GM19238 (cell line): ENCODE measurements at regions not wholly inside any gene's neighbourhood (a gene's known extent, or its start where the extent isn't known, plus 50 kb on each side); places are given as distances from the start of the nearest gene placed in this dataset.

Experiments
- DNase-seq: peaks from one replicate; pipeline ENCODE4 v3.0.0; 2011; ENCODE audit warnings: low spot score; ENCODE audit not compliant: insufficient read length

DNA sequence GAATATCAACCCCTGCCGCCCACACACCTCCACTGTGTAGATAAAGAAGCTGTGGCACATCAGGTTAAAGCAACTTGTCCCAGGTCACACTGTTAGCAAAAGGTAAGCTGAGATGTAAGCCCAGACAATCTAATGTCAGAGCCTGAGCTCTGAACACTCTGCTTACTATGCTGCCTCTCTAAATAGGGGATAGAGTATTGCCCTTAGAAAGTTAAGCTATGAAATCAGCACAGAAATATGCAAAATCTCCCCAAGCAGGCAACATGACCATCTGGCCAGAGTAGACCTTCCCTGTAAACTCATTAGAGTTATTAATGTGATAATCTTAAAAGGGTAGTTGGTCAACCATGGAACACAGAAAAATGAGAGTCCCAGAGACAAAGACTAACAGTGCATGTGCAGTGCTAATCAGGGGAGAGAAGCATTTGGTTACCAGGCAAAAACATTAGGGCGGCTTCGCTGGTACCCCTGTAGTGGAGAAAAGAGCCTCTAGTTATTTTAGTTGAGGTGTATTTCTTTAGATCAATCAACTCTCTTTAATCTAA, 171.0 kb downstream of the BTG1 start:
- no peak for DNase-seq

DNA sequence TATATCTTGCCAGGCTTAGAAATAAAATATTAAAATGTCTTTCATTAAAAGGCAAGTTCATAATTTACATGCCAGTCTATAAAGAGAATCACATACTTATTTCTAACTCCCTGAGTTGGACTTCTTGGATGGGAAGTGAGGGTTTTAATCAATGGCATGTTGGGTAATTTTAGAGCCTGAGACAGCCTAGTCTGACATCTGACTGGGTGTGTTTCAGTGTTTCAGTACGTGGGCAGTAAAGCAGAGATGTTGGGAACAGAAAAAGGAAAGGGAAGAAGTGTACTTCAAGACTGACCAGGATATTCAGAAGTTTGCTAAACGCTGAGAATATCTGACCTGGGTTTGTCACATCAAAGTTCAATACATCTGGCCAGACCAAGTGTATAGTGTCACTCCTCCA, 171.8 kb downstream of the BTG1 start:
- no peak for DNase-seq

DNA sequence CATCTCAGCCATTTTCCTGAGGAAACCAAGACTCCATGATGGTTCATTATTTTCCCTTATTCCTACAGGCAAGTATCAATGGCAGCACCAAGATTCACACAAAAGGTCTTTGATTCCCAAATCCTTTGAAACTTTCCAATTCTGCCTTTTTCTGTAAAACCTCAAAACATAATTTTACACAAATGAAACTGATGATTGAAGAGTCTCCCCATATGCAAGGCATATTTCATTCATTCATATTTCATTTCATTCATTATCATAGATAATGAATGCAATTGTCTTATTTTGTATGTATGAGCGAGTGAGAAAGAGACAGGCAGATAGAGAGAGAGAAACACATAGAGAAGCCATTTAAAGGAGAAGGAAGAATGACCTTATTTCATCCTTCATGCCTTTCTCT, 172.8 kb downstream of the BTG1 start:
- DNase-seq: no peak

DNA sequence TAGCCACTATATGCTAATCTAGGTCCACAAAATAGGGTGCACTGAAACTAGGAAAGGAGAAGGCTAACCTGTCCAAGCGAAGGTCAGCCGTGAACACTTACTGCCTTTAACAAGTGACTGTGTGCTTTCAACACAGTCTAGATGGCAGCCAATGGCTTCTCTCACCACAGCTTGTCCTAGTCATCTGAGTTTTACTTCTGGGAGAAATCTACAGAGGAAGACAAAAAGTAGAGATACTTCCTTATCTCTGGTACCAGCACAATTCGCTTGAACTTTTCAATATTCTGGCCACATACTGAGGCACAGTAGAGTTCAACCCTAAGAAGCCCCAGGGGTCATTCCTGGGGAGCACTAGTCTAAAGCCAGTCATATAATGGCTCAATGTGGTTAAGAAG, 176.9 kb downstream of the BTG1 start:
- DNase-seq: no peak

DNA sequence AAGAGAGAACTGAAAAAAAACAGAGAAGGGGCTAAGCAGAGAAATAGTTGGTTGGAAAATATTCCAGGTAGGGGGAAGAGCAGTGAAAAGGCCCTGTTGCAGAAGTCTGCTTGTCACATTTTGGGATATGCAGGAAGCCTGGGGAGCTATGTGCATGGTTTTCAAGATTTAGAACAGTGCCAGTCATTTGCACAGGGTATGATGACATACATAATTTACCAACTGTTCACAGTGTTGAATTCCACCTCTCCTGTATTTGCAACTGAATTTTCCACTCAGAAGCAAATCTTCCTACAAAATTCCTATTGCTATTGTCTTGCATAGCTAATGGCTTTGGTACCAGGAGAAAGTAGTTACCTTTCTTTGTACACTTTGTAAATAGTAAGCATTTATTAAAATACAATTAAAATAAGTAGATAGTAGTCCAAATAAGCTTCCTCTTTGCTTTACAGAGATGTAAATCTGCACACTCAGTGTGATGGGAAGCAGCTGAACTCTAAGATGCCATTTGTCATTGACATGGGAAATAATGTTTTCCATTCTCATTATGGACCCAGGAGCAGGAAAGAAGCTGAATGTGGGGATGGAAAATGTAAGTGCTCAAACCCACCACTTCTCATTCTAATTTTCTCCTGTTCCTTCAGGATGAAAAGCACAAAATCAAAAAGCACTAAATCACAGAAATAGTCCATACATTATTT, 177.4 kb downstream of the BTG1 start:
- no peak for DNase-seq

DNA sequence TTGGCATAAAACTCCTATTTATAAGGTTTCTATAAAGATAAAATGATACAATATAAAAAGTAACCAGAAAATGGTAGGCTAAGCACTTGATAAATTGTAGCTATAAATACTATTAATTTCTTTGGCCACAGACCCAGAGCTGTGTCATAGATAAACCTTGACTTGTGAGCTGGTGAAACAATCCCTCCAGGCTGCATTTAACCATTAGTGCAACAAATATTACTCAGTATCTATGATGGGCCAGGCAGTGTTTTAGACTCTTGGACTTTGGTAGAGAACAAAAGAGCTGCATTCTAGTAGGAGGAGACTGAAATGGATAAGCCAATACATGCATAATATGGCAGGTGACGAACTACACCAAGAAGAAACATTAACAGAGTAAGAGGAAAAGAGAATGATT, 178.1 kb downstream of the BTG1 start:
- DNase-seq: no peak

DNA sequence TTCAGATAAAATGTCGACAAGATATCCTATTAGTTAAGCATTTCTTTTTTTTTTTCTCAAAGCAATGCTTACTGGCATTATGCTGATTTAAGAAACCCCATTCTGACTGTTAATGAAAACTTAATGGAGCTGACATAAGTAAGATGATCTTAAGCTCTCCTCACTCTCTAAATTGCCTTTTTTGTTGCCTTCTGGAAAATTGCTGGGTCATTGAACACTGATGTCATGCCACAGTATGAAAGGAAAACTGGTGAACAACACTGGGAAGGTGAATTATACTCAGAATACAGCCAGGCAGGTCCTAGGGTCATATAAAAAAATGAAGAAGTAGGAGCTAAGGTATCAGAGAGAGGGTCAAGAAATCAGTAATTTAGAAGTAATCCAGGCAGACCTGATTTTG, 179.9 kb downstream of the BTG1 start:
- DNase-seq: no peak

DNA sequence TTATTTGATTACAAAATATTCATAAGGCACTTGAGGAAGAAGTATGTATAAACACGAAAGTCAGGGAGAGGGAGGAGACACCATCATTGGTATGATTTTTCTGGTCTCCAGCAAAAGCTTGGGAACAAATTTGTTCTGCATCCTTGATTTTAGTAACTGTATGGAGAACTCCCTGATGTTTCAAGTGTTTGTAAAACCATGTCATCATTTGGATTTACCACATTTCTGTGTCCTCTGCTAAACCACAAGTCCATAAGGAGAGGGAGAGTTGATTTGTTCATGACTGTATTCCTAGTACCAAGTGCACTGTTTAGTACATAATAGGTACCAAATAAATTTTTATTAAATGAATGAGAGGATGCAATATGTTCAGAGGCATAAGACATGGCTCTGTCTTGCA, 181.1 kb downstream of the BTG1 start:
- no peak for DNase-seq

DNA sequence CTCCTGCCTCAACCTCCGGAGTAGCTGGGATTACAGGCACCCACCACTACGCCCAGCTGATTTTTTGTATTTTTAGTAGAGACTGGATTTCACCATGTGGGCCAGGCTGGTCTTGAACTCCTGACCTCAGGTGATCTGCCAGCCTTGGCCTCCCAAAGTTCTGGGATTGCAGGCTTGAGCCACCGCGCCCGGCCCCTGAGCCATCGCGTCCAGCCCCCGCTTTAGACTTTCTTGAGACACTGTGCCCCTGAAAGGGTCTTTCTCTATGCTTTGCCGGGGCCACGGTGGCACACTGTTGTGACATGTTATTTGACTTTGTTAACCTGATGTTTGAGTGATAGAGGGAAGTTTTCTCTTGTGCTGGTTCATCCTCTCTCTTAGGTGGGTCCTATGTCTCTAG, 186.4 kb downstream of the BTG1 start:
- no peak for DNase-seq

DNA sequence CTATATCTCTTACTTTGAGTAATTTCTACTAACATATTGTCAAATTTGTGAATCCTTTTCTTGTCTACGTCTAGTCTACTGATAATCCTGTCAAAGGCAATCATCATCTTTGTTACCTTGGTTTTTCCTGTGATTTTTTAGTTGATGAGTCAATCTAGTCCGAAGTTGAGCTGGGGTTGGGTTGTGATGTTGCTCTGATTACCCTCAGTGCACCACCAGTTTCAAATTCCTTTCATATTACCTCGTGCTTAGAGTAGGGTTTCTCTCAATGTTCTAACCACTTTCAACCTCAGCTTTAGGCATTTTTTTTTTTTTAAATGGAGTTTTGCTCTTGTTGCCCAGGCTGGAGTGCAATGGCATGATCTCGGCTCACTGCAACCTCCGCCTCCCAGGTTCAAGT, 186.8 kb downstream of the BTG1 start:
- DNase-seq: no peak

DNA sequence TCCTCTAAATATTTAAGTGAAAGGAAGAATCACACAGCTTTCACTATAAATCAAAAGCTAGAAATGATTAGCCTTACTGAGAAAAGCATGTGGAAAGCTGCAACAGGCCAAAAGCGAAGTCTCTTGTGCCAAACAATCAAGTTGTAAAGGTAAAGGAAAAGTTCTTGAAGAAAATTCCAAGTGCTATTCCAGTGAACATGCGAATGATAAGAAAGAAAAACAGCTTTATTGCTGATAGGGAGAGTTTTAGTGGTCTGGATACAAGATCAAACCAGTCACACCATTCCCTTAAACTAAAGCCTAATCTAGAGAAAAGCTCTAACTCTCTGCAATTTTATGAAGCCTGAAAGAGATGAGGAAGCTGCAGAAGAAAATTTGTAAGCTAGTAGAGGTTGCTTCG, 190.9 kb downstream of the BTG1 start:
- DNase-seq: no peak

DNA sequence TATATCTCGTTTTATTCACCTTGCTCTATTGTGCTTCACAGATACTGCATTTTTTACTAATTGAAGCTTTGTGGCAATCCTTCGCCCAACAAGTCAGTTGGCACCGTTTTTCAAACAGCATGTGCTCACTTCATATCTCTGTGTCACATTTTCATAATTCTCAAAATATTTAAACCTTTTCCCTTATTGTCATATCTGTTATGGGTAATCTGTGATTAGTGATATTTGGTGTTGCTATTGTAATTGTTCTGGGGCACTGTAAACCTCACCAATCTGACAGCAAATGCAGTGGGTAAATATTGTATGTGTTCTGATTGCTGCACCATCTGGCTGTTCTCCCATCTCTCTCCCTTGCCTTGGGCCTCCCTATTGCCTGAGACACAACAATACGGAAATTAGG, 191.3 kb downstream of the BTG1 start:
- no peak for DNase-seq

DNA sequence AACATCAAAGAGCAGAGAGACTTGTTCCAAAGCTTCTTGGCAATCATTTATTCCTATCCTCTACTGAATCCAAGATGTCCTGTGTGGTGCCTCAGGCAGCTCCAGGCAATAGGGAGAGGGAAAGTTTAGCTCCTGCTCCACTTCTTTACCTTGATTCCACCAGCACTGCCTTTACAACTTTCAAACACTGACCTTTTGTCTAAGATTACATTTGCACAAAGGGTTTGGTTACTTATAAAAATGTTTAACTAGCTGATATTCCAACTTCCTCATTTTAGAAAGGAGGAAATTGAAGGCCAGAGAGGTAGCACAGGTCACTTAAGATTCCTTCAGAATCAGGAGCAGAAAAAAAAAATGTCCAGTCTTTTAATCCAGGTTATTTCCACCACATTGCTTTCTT, 192.7 kb downstream of the BTG1 start:
- DNase-seq: no peak

DNA sequence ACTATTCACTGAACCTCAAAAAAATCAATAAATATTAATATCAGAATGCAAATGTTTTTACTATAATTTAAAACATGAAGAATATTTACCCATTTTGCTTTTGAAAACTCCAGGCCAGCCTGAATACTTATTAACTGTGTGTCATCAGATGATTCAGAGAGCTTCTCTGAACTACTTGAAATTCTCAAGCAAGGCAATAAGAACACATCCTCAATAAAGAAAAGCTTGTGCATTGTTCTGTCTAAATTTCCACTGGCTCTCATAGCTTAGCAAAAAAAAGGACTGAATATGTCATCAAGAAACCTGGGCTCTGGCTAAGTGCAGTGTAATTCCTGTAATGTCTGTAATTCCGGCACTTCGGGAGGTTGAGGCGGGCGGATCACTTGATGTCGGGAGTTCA, 194.1 kb downstream of the BTG1 start:
- no peak for DNase-seq

DNA sequence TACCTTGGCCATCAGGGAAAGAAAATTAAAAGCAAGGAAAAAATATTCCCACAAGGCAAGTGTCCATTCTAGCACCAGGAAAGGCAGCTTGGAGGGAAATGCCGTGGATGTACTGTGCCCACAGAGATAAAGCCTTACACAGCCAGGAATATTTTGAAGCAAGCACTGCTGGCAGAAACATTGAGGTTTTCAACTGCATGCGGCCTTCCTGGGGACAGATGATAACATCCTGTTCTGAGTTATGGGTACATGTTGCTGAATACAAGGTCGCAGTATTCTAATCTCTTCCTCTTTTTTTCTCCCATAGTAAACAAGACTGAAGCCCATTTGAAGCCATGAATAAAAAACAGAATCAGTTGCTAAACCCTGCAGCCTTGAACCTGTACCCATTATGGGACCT, 197.1 kb downstream of the BTG1 start:
- no peak for DNase-seq

DNA sequence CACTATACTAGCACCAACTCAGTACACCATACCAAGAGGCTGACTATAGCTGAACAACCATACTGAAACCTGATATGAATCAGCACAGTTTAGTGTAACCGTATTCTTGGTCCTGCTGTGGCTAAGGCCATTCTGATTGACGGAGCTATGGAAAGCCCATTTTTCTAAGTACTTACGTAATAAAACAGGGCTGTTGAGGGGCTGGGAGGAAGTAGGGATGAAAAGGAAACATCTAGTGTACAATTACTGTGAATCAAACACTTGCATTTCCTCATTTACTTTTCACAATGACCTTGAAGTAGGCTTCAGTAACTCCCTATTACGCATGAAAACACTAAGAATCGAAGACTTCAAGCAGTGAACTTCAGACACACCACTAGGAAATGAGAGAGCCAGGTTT, 198.2 kb downstream of the BTG1 start:
- no peak for DNase-seq

DNA sequence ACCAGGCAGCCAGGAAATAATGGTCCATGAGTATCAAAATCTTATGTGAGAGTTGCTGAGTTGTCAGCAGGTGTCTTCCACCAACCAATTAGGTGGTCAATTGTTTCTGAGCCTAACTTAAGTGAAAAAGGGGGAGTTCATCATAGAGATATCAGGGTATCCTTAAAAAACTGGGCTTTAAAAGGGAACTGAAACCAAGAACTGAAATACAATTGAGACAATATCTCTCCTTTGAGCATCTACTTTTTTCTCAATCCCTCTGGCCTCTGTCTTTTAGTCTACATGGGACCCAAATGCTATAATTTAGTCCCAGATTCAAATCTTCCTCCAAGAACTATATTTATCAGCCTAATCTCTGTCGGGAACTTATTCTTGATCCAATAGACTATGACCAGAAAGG, 201.0 kb downstream of the BTG1 start:
- DNase-seq: no peak

DNA sequence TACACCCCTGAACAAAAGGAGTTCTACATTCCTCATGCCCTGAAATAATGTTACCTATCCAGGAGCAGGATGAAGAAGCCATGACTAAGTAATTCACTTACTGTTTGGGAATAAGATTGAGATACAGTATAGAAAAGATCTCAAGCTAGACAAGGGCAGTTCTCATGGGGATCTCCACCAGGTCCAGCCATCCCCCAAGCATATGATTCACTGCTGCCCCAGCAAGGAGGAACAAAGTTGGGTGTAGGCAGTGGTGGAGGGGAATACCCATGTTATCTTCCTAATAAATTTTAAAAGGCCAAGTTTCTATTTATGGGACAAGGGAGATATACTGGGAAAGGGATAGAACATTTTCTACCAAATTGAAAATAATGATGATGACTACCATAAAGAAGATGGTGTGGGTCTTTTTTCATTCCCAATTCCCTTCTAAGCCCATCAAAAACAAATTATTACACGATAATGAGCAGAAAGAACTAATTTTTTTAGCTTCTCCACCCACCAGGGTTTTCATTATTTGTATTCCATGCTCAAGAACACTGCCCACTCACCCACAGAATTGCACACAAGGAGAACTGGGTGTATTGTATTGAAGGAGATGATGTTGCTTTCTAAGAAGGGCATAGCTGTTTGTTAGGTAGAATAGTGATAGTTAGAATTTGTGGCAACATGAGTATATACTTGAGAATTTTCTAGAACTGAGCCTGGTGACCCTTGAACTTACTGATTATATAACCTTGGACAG, 204.6 kb downstream of the BTG1 start:
- no peak for DNase-seq

DNA sequence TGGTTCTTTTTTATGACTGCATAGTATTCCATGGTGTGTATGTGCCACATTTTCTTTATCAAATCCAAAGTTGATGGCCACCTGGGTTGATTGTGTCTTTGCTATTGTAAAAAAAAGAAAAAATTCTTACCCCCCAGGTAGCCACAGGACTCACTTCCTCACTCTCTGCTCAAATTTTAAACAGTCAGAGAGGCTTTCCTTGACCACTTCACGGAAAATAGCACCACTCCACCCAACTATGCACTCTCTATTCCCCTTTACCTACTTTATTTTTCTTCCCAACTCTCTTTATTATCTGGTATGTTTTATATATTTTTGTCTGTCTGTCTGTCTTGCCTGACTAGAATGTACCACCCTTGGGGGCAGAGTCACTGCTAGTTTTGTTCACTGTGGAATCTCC, 205.3 kb downstream of the BTG1 start:
- no peak for DNase-seq

DNA sequence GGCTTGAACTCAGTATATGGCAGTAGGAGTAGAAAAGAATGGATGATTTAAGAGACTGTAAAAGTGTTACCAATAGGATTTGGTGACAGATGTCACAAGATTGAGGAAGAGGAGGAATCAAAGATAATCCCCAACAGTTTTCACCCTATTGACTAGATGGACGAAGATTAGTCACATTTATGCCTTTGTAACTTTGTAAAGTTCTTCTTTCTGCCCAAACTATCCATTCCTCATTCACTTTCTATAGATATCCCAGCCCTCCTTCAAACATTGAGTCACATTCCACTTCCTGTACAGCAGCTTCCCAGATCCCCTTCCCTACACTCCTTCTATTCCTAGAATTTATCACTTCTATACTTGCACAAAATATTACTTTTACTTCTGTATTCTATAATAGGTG, 207.9 kb downstream of the BTG1 start:
- DNase-seq: no peak

DNA sequence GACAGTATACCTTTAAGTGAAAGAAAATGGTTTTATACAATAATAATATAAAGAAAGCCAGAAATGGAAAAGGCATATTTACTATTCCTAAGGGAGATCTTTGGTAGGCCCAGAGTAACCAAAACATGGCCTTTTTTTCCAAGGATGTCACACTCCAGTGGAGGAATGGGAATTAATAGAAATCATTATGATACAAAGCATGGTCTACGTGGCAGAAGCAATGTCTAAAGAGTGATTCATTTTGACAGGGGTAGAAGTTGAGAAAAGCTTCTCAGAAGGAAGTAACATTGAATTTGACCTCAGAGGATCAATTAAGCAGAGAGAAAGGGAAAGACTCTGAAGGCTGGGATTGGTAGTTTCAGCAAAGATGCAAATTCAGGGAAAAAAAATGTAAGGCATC, 208.6 kb downstream of the BTG1 start:
- DNase-seq: no peak

DNA sequence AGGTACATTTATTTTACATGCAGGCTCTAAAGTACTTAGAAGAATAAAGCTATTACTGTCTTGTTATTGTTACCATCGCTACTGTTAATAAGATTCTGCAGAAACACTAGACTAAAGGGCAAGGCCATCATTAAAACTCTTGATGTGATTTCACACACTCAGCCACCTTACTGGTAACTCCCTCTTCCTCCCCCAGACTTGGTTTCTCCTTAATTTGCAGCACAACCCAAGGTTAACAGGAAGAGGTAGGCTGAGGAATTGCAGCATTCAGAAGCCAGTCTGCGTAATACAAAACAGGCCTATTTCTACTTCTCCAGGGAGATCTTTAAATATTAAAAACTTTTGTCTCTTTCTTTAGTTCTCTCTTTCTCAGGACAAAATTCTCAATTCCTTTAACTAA, 210.3 kb downstream of the BTG1 start:
- DNase-seq: no peak

DNA sequence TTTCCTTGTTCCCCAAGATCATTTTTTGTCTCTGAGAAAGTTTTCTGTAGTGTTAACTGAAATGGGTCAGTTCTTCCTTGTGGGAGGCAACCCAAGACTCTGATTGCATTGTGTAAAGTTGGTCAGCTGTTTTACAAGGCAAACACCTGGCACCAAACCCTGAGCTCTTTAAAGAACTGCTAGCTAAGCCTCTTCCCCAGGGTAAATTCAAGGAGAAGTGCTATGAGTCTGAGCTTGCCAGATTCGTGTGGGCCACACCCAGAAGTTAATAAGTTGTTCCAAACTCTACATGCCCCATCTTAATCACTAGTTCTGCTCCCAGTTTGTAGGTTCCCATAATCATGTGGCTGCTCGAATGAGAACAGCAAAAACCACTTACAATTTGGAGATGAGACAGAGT, 214.5 kb downstream of the BTG1 start:
- DNase-seq: no peak
